HG02970 (cell line): ENCODE measurements at regions not wholly inside any gene's neighbourhood (a gene's known extent, or its start where the extent isn't known, plus 50 kb on each side); places are given as distances from the start of the nearest gene placed in this dataset.
"Not testable (repeated sequence)": the region's sequence is repeated elsewhere in the genome, so short reads cannot be mapped to it uniquely, and the experiment has no call there.

ENCODE experiments used
- ATAC-seq: cut with Tn5 transposase; IDR thresholded peaks from one replicate; pipeline ENCODE4 v1.9.1; 2021; ENCODE audit warnings: mild to moderate bottlenecking, moderate library complexity, moderate number of reproducible peaks; ENCODE audit not compliant: unreplicated experiment, low FRiP score

DNA sequence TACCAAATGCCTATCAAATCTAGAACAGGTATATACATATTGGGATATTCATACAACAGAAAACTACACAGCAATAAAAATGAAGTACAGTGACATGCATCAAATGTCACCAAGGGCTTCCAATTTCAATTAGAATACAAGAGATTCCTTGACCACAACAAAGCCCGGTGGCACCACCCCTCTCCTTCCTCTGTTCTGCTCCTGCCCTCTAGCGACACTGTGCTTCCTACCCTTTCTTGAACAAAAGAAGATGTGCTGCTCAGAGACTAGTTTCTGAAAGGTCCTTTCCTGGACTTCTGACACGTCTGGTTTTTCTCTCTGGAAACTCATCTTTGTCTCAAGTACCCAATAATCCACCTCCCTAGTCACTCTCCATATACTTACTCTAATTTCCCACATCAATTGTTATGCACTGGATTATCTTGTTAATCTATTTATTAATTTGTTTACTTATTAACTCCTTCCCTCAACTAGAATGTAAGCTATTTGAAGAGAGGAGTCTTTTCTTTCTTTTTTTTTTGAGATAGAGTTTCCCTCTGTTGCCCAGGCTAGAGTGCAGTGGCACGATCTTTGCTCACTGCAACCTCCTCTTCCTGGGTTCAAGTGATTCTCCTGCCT, 70.4 kb upstream of the CTSV start:
- no peak for ATAC-seq

DNA sequence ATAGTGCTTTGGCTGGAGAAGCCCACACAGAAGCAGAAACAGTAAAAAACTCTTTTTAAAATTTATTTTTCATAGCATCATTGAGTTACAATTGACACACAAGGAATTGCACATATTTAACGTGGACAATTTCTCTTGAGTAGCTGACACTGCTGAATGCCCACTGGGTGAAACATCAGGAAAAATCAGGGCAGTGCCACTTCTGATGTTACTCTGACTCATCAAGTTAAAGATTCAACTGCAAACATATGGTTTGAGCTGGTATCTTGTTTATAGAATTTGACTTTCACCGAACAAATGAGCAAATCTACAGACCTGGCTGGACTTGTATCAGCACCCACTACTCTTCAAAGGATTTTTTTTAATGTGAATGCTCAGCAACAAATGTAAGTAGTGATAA, 66.3 kb upstream of the CTSV start:
- not testable (repeated sequence) for ATAC-seq

DNA sequence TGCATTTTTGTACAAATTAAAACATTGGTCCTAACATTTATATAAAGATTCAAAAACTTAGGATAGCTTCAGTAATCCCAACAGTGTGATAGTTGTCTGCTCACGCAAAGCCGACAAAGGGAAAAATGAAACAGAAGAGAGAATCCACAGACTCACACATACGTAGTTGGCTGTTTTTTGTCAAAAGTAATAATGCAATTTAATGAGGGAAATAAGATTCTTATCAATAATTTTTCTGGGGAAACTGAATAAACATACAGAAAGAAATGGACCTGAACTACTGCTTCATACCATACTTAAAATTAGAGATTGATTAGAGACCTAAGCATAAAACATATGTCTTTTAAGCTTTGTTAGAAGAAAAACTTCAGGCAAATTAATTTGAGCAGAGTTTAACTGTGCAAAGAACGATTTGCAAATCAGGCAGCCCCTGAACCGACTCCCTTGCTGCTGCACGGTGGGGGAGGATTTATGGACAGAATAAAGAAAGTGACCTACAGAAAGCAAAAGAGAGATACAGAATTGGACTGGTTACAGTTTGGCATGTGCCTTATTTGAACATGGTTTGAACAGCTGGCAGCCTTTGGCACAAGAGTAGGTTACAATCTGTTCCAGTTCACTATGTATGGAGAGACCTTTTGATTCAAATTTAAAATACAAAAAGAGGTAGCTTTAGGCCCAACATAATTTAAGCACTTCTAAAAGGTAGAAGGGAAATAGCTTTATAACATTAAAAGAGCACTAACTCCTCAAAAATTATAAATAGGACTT, 64.9 kb upstream of the CTSV start:
- ATAC-seq, result not testable (repeated sequence)

DNA sequence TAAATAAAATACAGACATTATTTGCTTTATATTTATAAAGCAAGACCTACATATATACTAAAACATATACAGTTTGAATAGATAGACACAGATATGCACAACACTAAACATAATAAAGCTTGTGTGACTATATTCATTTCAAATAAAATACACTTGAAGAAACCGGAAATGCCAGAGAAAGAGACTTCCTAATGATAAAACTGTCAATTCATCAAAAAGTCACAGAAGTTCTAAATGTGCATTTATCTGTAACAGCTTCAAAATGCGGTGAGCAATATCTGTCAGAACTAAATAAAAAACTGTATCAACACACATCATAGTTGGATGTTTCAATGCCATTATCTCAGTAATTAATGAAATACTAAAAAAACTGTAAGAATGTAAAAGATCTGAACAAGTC, 60.6 kb upstream of the CTSV start:
- ATAC-seq, result not testable (repeated sequence)

GRCh38 chr9:97096793-97097192, 57.9 kb upstream of the CTSV start:
- no peak for ATAC-seq

DNA sequence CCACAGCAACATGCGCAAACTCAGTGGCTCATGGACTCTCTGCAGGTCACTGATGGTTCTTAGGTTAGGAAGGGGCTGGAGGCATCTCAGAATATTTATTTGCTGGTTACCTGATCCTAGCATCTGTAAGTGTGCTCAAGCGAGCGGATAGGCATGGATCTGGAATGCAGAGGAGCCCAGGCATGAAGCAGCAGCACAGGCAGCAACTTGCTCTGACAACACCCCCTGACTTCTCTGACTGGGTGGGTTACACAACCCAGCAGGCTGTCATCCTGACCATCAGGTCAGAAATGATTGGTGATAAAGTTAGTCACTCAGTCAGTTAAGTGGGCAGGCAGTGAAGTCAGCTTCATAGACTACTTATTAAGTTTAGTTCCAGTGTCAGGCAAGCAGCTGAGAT, 50.4 kb upstream of the CTSV start:
- ATAC-seq, result not testable (repeated sequence)
